NCI-H1436 (cell line): ENCODE measurements at regions not wholly inside any gene's neighbourhood (a gene's known extent, or its start where the extent isn't known, plus 50 kb on each side); places are given as distances from the start of the nearest gene placed in this dataset.
"Not testable (repeated sequence)": the region's sequence is repeated elsewhere in the genome, so short reads cannot be mapped to it uniquely, and the experiment has no call there.

ENCODE experiments used
- DNase-seq: peaks from one replicate; lab custom pipeline; 2025; lab: John Stamatoyannopoulos, UW

DNA sequence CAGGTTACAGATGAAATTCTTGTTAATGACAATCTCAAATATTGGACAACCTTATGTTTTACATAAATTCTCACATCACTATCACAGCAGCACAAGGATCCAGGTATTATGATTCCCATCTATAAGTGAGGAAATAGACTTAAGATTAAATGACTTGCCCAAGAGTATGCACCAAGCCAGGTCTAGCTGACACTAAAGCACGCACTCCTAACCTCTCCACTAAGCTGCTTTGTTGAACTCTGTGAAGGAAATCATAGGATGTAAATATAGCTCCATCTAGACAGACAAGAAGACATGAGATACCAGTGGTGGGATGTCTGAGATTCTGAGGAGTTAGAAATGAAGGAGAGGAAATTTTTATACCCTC lies 87.9 kb downstream of the PHLDA1 start:
- DNase-seq = no peak

DNA sequence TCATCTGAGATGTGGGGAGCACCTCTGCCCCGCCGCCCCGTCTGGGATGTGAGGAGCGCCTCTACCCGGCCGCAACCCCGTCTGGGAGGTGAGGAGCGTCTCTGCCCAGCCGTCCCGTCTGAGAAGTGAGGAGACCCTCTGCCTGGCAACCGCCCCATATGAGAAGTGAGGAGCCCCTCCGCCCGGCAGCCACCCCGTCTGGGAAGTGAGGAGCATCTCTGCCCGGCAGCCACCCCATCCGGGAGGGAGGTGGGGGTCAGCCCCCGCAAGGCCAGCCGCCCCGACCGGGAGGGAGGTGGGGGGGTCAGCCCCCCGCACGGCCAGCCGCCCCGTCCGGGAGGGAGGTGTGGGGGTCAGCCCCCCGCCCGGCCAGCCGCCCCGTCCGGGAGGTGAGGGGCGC lies 89.9 kb downstream of the PHLDA1 start:
- not testable (repeated sequence) for DNase-seq

DNA sequence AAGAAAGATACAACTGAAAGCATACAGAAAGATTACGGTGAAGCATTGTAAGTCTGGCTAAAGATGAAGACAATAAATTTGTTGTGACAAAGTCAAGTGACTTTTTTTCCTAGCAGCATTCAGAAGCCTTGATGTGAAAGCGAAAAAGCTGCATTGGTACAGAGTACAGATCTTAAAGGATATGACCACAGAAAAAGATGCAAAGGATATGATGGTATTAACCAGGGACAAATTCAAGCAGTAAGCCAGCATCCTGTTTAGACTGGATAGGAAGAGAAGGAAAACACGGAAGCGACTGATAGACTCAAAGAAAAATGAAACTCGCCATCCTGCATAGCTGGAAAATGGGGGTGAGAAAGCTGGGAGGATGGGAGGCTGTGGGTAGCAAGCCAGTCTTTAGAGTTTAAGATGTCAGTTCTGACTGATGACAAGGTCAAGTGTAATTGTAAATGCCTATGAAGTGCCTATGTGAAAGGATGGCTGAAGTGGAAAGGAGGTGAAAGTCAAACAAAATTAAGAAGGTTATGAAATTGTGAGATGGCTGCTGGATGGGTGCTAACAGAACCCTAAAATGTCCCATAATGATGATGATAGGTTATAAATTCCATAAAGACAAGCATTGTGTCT lies 92.4 kb downstream of the PHLDA1 start:
- no peak for DNase-seq

DNA sequence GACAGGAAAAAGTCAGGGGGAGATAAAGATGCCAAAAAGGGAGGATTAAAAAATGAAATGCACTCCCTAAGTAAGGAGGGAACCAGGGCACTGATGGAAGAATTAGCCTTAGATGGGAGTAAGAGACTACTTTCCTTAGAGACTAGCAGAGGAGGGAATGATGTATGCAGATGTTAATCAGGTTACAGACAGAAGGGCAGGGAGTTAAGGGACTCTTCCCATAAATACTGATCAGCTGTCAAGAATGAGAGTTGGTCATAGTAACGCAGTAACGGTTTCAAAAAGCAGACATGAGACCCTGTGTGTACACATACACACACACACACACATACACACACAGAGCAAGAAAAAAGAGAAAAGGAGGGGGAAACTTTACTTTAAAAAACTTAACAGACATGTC lies 93.4 kb downstream of the PHLDA1 start:
- DNase-seq = no peak

DNA sequence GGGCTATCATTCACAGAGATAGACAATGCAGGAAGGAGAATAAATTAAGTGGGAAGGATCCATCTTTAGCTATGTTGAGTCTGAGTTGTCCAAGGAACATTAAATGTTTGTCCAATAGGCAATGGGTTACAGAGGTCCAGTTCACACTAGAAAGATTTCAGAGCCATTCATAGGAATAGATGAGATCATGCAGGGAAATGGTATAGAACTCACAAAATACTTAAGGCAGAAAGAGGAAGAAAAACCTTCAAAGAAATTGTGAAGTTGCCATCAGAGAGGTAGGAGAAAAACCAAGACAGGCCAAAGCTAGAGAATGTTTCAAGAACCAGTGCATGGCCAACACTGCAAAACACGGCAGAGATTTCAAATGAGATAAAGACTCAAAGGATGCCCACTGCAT lies 94.1 kb downstream of the PHLDA1 start:
- no peak for DNase-seq

DNA sequence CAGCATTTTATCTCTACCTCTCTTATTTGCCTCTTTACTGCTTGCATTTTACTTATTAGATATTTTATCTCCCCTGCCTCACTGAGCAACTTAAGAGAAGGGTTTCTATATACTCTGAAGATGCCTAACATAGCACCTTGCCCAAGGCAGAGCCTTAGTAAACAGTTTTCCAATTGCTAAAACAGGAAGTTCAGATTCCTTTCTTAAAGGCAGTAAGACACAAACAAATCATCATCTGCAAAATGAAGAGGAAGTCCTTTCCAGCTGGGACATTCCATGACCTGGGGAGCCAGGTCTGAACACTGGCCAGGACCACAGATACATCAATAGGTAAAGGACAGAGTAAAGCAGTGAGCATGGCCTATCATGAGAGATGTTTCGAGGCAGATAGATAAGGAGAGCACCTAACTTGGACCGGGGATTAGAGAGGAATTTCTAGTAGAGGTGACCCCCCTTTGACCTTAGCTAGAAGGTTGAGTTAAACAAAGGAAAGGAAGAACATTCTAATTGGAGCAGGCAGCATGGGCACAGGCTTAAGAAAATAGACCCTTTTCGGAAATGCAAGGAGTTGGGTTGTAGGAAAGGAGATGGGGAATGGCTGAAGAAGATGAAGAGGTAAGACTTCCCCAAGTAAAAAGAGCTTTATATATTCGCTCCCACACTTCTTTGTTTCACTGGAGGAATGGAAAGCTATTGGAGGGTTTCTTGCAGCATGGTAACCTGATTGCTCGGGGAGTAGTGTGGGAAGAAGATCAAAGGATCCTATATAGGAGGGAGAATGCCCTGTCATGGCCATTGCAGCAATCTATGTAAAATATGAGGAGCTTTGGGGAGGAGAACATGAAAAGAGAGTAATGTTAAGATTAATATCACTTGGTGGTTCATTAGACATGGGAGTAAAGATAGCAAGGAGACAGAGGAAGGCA lies 94.8 kb downstream of the PHLDA1 start:
- DNase-seq = no peak

DNA sequence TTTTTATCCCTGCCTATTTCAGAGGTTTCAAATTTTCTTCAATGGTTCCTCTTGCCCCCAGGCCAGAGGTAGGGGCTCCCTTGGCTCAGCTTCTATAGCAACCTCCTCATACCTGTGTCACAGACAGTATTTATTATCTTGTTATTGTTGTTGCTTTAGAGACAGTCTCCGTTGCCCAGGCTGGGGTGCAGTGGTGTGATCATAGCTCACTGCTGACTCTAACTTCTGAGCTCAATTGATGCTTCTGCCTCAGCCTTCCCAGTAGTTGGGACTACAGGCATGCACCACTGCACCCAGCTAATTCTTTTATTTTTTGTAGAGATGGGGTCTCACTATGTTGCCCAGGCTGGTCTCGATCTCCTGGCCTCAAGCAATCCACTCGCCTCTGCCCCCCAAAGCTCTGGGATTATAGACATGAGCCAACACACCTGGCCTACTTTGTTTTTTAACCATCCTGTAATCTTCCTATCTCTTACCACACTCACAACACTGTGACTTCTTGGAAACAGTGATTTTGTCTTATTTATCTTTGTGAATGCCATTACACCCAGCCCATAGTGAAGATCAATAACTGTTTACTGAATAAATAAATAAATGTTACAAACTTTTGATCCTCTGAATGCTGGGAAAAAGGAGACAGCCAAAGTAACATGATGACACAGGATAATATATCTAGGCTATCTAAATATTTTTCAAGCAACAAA lies 95.9 kb downstream of the PHLDA1 start:
- no peak for DNase-seq

DNA sequence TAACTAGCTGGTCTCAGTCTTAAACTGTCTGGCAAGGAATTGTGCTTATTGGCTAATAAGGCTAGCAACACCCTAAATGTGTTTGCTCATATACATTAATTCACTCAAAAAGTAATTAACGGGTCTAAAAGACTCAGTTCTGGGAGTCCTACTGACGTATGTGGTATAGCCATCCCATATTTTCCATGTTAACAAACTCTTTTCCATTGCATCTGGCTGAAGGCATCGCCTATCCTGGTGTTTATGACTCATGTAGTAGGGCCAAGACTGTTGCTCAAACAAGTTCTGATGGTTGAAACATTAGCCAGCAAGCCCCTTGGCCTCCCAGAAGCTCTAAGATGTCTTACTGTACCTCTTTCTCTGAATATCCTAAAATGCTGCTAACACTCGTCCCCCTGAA lies 98.5 kb downstream of the PHLDA1 start:
- DNase-seq = no peak

DNA sequence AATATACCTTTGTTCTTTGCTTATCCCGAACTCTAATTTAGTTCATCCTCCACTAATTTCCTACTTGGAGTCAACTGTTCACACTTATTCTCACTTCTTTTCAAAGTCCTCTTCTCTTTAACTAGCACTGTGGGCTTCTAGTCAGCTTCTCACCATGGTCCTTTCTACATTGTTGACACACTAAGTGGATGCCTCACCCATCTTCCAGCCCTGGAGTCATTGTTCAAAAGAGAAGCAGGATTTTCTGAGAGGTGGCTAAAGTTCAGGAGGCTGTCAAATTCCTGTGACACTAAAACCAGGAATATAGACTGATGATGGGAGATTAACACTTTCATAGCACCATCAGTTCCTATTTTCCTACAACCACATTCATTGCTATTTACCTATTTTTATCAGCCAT lies 99.3 kb downstream of the PHLDA1 start:
- no peak for DNase-seq

DNA sequence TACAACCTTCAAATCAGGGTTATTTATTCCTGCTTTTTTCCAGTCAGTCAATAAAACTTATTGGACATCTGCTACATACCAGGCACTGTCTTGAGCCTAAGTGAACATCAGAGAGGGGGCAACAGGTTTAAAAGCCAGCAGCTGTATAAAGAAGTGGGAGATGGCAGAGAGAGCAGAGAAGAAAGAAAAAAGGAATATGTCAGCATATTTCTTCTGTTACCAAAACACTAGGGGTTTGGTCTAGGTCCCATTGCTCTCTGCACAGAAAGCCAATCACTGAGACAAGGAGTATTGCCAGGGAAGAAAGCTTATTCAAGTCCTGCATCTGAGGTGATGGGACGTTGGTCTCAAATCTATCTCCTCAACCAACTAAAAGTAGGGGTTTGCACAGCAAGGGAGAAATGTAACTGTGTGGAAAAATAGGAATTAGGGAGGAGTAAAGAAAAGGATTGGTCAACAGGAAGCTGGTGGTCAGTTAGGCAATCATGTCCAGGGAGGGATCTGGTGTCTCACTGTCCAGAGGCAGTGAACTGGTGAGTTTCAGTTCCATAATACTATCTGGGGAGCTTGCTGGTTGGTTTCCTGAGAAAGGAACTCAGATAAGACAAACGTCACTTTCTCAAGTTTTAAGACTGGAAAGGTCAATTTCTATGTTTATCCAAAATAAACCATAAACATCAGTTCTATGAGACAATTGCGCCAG lies 107.5 kb downstream of the PHLDA1 start:
- DNase-seq = no peak

DNA sequence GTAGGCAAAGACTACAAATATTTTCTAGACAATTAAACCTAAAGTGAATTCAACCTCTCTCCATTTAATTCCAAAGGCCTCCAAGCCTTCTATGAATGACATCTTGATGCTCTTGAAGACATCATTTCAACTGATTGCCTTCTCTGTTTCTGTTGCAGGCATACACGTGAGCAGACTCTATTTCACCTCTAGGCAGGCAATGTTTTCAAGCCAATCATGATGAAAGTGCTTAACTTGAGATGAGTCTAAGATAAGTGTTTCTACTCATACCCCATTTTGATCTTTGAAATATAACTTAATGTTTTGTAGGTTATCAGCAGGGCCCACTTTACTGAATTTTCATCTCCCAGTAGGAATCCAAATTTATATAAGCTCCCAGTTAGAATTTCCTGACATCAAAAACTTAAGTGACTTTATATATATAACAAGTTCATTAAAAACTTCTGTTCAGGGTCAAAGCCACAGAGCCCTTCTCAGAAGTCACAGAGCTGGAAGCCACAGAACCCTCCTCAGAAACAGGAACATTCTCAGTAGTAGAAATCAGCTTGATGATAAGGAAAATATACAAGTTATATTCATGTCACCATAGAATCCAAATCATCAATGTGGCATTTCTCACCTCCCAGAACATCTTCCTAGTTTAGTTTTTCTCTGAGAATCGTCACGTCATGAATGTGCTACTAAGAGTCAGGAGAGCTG lies 108.5 kb downstream of the PHLDA1 start:
- no peak for DNase-seq

DNA sequence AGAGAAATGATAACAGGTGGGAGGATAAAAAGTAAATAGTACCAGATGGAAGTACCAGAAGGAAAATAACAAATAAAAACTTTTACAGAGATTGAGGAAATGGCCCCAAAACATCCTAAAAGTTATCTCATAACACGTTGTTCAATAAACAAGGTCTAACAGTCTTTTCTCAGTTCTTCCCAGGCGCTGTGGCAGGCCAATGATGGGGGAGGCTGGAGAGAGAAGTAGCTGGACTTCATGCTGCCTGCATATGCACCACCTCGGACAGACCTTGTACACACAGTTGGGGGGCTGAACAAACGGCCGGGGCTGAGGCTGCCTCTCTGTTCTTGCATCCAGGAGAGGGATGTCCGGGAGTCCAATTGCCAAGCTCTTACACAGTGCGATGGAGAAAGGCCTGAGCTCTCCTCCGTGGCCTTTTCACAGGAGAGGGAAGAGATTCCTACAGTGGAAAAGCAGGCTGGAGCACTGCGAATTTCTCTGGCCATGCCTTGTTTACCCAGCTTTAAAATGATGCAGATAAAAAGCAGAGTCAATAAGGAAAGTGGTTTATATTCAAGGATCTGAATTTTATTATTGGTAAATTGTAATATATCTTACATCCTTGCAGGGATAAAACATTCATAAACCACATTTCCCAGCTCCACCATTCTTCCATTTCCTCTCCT lies 109.8 kb downstream of the PHLDA1 start:
- no peak for DNase-seq

DNA sequence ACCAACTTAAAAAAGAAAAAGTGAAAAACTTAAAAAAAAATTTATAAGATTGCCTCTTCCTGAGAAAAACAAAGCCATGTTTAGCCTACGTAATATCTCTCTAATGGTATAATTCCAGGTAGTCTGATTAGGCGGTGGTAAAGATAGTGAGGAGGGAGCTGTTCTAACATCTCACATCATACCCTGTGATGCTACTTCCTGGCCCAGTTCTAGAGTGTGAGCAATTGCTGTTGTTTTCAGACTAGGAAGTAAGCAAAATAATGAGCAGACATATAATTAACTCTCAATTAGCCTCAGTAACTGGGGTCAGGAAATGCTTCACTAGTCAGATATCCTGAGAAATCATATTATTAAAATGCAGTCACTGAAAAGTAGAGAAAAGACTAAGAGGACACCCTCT lies 113.9 kb downstream of the PHLDA1 start:
- no peak for DNase-seq

DNA sequence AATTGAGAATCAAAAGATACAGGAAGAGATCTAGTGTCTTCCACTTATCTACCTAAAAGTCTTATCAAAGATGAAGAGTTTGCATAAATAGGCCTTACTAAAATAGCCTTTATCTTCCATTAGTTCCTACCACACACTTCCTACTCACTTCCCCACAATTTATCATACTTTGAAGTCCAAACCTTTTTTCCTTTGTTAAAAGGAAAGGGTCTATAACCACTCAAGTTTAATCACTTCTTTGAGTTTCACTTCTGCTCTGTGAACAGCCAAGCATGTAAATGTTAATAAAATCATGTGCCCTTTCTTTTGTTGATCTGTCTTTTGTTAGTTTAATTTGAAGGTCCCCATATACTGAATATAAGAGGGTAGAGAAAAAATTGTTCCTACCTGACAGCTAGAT lies 114.5 kb downstream of the PHLDA1 start:
- DNase-seq = no peak

DNA sequence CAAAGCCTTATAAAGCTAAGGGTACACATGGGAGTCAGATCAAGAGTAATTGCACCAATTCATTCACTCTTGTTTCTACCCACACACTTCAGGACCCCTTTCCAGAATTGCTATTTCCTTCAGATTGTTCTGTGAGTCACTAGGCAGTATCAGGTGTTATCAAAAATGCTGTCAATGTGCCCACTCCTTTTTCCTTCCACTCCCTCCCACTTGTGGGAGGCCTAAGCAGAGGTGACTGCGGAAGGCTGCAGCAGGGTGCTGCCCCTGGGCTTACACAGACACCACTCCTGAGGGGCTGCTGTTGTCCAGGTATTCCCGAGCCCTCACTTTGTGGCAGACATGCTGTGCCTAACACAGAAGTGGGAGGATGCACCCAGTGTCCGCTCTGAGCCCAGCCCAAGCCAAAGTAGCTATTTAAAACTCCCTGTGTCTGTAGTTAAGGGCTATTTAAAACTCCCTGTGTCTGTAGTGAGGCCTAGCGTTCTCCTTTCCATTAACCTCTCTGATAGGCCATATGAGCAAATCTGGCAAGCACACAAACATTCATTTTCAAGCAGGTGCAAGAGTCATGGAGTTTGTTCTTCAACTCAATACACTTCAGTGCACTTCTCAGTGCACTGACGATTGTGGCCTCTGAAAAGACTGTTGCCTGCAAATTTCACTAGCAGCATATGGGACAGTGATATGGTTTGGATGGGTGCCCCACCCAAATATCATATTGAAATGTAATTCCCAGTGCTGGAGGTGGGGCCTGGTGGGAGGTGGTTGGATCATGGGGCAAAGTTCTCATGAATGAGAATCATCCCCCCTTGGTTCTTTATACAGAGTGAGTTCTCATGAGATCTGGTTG lies 117.8 kb downstream of the PHLDA1 start:
- DNase-seq = no peak

DNA sequence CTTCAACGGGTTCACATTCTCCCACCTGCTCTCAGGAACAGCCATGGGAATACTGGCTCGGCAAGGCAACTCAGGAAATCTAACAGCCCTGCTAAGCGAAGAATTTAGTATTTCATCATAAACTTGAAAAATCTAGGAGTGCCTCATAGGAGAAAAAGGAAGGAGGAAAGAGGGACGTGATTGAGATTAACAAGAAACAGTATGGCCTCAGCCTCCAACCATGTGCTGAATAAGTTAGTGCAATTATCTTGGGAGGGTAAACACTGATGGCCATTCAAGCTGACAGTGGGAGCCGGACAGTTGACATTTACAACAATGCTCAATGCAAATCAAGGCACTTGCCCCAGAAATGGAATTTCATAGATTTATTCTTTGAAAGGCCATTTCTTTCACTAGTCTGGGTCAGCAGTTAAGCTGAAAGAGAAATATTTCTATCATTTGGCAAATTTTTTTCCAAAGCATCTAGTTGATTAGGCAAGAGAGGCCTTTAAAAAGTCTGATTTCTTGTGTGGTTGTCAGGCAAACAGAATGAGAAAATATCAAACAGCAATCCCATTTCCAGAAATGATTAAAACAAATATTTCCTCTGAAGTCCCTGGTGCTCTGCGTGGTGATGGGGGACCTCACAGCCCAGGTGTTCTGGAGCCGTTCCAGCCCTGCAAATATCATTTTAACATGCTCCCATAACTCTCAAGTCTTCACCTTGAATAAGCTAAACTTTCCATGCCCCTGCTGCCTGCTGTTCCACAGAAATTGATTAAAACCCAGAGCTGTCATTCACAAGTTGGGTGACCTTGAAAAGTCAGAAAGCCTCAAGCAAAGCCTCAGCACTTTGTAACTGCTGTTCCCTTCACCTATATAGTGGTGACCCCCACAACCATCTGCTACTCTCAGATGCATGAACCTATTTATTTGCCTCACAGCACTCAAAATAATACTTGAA lies 121.6 kb downstream of the PHLDA1 start:
- no peak for DNase-seq

DNA sequence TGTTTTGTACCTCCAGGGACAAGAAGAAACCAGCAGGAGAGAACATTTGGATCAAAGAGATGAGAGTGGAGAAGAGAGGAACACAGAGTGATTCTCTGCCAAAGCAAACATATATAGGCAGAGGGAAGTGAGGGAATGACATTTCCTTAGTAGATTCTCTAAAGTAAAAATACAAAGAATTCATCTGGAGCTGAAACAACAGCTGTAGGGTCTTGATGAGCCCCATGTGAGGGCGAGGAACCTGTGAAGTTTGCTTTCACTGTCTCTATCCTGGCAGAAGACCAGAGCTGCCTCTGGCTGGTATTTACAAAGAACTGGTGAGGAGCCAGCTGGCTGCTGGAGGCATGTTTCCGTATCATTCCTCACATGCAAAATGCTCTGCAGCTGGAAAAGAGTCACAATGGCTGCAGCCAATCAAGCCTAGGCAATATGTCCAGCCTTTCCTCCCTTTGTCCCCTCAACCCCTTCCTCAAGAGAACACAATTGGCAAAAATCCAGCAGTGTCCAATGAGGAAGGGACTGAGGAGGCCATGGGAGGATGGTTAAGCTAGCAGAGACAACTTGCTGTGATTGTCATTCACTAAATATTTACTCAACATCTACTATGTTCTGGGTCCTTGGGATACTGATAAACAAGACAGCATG lies 122.5 kb downstream of the PHLDA1 start:
- DNase-seq = no peak

DNA sequence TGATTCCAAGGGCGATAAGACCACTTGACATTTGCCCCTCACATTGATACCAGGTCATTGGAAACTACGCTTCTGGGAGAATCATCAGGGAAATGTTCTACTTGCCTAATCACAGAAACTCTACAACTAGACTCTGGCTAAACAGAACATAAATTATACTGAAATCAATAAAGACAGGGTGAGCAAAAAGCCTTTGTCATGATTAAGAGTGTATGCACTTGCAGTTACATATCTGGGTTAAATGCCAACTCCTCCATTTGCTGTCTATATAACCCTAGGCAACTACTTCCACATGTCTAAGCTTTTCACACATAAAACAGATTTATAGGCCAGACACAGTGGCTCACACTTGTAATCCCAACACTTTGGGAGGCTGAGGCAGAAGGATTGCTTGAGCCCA lies 125.7 kb downstream of the PHLDA1 start:
- no peak for DNase-seq

DNA sequence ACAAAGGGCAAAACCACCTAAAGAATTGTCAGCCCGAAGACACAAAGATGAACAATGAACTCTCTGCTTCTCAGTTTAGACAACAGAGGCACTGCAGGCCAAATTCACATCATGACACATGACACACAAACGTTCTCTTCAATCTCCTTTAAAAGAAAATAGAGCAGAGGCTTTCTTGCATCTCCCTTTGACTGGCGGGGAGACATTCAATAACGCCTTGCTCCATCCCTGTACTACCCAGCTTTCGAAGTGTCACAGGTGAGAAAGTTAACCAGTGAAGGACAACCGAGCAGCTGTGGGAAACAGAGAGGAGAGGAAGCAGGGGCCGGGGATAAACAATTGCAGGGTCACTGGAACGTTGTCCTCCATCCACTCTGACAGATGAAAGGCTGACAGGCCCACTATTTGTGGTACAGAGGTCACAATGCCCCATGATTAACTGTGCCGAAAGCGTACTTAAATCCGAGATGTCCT lies 130.8 kb downstream of the PHLDA1 start:
- no peak for DNase-seq
